ENCODE measurements at regions not wholly inside any gene's neighbourhood (a gene's known extent, or its start where the extent isn't known, plus 50 kb on each side); places are given as distances from the start of the nearest gene placed in this dataset.

DNA sequence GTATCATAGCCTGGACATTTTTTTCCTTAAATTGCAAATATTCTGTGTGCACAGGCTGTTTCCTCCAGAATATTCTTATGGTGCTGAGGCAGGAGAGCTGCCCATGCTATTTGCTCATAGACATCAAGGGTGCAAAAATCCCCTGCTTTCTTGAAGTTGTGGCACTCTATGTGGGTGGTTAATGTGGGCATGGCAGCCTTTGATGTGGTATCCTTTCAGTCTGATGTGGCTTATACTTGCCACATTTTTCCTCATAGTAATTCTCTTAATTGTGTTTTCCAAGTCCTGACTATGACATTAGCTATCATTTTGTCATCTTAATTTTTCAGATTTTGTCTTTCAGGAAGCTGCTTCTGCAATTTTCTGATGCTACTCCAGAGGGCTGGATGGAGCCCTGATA, 353.3 kb downstream of the YTHDC2 start:
- POLR2A ChIA-PET = no interaction called here
- CTCF ChIA-PET = interaction anchor here (0.5 kb wide), 1 partner anchor 585 kb away, joined by 3 read pairs; no protein-coding TSS in a partner anchor
- Mint-ChIP-seq H3K4me1 (ENCODE audit: insufficient read depth, unreplicated experiment) (no peaks in the 10 kb centered on the region), H3K9me3 (ENCODE audit: unreplicated experiment) (no peaks in the 10 kb centered on the region), H3K27me3 (ENCODE audit: insufficient read depth, unreplicated experiment) (peaks cover 78% of the 10 kb centered on the region), H3K4me3 (ENCODE audit: unreplicated experiment) (no peak overlapping the region), H3K36me3 (ENCODE audit: insufficient read depth, unreplicated experiment) (no peaks in the 10 kb centered on the region), H3K27ac (ENCODE audit: low read depth, unreplicated experiment) (no peak overlapping the region)
- no peak for DNase-seq (ENCODE audit: unreplicated experiment)
- no TSS peak for BruUV-seq (replicated peaks)
- intact Hi-C loops (cut with micrococcal nuclease) = no loop called here
- TF ChIP-seq, protein P1, sequence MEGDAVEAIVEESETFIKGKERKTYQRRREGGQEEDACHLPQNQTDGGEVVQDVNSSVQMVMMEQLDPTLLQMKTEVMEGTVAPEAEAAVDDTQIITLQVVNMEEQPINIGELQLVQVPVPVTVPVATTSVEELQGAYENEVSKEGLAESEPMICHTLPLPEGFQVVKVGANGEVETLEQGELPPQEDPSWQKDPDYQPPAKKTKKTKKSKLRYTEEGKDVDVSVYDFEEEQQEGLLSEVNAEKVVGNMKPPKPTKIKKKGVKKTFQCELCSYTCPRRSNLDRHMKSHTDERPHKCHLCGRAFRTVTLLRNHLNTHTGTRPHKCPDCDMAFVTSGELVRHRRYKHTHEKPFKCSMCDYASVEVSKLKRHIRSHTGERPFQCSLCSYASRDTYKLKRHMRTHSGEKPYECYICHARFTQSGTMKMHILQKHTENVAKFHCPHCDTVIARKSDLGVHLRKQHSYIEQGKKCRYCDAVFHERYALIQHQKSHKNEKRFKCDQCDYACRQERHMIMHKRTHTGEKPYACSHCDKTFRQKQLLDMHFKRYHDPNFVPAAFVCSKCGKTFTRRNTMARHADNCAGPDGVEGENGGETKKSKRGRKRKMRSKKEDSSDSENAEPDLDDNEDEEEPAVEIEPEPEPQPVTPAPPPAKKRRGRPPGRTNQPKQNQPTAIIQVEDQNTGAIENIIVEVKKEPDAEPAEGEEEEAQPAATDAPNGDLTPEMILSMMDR (IDR thresholded peaks at IDR 0.05; ENCODE audit: unreplicated experiment) = no peak

DNA sequence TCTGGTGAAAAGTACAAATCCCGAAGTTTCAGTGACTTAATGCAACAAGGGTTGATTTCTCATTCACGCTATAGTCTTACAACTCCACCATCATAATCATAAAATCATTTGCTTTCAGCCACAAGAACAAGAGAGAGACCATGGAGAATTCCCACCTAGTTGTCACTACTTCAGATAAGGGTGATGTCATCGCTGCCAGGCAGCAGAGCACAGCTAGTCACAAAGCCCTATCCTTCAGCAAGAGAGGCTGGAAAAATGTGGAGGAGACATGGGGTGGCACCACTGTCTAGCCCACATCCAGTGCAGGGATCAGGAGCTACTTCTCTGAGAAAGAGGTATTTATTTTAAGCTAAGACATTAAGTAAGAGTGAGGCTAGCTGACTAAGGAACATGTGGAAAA, 356.1 kb downstream of the YTHDC2 start:
- TF ChIP-seq, protein P1 (IDR thresholded peaks at IDR 0.05; ENCODE audit: unreplicated experiment) = no peak
- no peaks in the 10 kb centered on the region for H3K9me3 Mint-ChIP-seq (ENCODE audit: unreplicated experiment)
- intact Hi-C loops (cut with micrococcal nuclease) = no loop called here
- H3K4me3 Mint-ChIP-seq (ENCODE audit: unreplicated experiment) = no peak overlapping the region
- H3K27me3 Mint-ChIP-seq (ENCODE audit: insufficient read depth, unreplicated experiment) = peaks cover 90% of the 10 kb centered on the region
- no peaks in the 10 kb centered on the region for H3K36me3 Mint-ChIP-seq (ENCODE audit: insufficient read depth, unreplicated experiment)
- no peaks in the 10 kb centered on the region for H3K4me1 Mint-ChIP-seq (ENCODE audit: insufficient read depth, unreplicated experiment)
- ChIA-PET POLR2A (no interaction called here), CTCF (interaction anchor here (1.2 kb wide), 1 partner anchor 10 kb away, joined by 3 read pairs; no protein-coding TSS in a partner anchor)
- no peak for DNase-seq (ENCODE audit: unreplicated experiment)
- no TSS peak for BruUV-seq (replicated peaks)
- H3K27ac Mint-ChIP-seq (ENCODE audit: low read depth, unreplicated experiment) = no peak overlapping the region

DNA sequence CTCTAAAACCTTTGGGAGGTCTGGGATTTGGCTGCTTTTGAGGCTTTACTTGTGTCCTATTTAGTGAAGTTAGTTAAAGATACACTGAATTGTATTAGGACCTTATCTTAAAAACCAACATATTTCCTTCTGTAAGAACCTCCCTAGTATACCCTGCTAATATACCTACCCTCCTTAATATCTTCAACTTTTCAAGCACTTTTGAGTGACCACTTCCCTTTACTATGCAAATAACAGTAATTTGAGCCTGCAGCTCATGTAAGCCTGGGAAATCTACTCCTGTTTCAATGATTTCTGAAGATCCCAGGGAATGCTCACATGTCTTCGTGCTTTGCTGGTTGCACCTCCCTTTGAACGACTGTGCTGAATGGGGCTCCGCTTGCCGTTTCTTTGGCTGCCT, 358.5 kb downstream of the YTHDC2 start:
- POLR2A ChIA-PET = no interaction called here
- CTCF ChIA-PET = no interaction called here
- no peaks in the 10 kb centered on the region for H3K9me3 Mint-ChIP-seq (ENCODE audit: unreplicated experiment)
- TF ChIP-seq, protein P1 (IDR thresholded peaks at IDR 0.05; ENCODE audit: unreplicated experiment) = no peak
- DNase-seq (ENCODE audit: unreplicated experiment) = no peak
- no peak overlapping the region for H3K4me3 Mint-ChIP-seq (ENCODE audit: unreplicated experiment)
- no peaks in the 10 kb centered on the region for H3K4me1 Mint-ChIP-seq (ENCODE audit: insufficient read depth, unreplicated experiment)
- intact Hi-C loops (cut with micrococcal nuclease) = no loop called here
- BruUV-seq (replicated peaks) = no TSS peak
- no peaks in the 10 kb centered on the region for H3K36me3 Mint-ChIP-seq (ENCODE audit: insufficient read depth, unreplicated experiment)
- no peak overlapping the region for H3K27ac Mint-ChIP-seq (ENCODE audit: low read depth, unreplicated experiment)
- H3K27me3 Mint-ChIP-seq (ENCODE audit: insufficient read depth, unreplicated experiment) = peaks cover 87% of the 10 kb centered on the region

DNA sequence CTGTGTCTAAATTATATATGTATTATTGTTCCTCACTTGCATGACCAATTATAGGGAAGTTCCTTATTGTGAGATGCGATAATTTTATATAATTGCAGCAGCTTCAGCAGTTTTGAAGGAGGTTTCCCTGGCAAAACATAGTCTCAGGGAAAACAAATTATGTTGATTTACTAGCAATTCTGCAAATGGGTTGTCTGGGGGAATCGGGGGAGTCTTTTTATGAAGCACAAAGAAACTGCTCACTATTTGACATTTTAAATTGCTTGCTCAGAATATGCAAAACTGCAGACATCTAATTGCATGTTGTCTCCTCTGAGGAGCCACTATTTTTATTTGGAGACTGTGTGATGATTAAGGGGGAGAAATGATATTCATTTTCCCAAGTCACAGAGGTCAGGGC, 361.6 kb downstream of the YTHDC2 start:
- H3K36me3 Mint-ChIP-seq (ENCODE audit: insufficient read depth, unreplicated experiment) = no peaks in the 10 kb centered on the region
- intact Hi-C loops (cut with micrococcal nuclease) = no loop called here
- CTCF ChIA-PET = no interaction called here
- TF ChIP-seq, protein P1 (IDR thresholded peaks at IDR 0.05; ENCODE audit: unreplicated experiment) = no peak
- no peak for DNase-seq (ENCODE audit: unreplicated experiment)
- no TSS peak for BruUV-seq (replicated peaks)
- H3K4me1 Mint-ChIP-seq (ENCODE audit: insufficient read depth, unreplicated experiment) = no peaks in the 10 kb centered on the region
- H3K27me3 Mint-ChIP-seq (ENCODE audit: insufficient read depth, unreplicated experiment) = peaks cover 77% of the 10 kb centered on the region
- POLR2A ChIA-PET = no interaction called here
- no peak overlapping the region for H3K4me3 Mint-ChIP-seq (ENCODE audit: unreplicated experiment)
- no peaks in the 10 kb centered on the region for H3K9me3 Mint-ChIP-seq (ENCODE audit: unreplicated experiment)
- H3K27ac Mint-ChIP-seq (ENCODE audit: low read depth, unreplicated experiment) = no peak overlapping the region
